HL-60 (cell line): ENCODE measurements at regions not wholly inside any gene's neighbourhood (a gene's known extent, or its start where the extent isn't known, plus 50 kb on each side); places are given as distances from the start of the nearest gene placed in this dataset.

ENCODE experiments used
- POLR2AphosphoS5 ChIP-seq: IDR thresholded peaks from 2 replicates; pipeline ENCODE4 v1.6.1; 2012; ENCODE audit warnings: low read depth
- TF ChIP-seq, protein P1 (sequence below): IDR thresholded peaks from one replicate; pipeline ENCODE4 v1.5.1; 2011; ENCODE audit warnings: low read length, control low read depth, inconsistent platforms; ENCODE audit not compliant: insufficient read depth

DNA sequence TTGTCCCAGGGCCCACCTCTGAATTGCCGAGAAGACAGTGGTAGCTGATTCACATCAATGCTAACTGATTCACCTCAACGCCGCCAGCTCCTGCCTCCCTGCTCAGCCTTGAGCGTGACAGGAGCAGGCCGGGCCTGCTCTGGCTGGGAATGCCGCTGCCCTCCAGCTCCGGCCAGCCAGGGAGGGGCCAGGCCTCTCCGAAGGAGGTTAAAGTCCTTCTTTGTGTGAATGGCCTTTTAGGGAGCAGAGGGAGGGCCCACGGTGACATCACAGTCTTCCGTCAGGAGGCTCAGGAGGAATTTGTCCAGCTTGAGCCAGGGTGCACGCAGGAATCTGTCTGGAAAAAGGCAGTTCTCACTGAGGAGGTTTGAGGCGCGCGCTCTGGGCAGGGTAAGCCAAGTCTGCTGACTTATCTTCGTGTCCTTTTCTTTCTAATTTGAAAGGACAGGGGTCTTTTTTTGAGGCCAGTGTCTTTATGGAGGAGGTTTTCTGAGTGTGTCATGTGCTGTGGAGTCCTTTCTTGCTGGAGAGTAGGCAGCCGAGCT, 82.7 kb downstream of the C9orf152 start:
- TF ChIP-seq, protein P1, sequence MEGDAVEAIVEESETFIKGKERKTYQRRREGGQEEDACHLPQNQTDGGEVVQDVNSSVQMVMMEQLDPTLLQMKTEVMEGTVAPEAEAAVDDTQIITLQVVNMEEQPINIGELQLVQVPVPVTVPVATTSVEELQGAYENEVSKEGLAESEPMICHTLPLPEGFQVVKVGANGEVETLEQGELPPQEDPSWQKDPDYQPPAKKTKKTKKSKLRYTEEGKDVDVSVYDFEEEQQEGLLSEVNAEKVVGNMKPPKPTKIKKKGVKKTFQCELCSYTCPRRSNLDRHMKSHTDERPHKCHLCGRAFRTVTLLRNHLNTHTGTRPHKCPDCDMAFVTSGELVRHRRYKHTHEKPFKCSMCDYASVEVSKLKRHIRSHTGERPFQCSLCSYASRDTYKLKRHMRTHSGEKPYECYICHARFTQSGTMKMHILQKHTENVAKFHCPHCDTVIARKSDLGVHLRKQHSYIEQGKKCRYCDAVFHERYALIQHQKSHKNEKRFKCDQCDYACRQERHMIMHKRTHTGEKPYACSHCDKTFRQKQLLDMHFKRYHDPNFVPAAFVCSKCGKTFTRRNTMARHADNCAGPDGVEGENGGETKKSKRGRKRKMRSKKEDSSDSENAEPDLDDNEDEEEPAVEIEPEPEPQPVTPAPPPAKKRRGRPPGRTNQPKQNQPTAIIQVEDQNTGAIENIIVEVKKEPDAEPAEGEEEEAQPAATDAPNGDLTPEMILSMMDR = no peak
- TF ChIP-seq POLR2AphosphoS5 = no peak
